ENCODE measurements at regions not wholly inside any gene's neighbourhood (a gene's known extent, or its start where the extent isn't known, plus 50 kb on each side); places are given as distances from the start of the nearest gene placed in this dataset.

DNA sequence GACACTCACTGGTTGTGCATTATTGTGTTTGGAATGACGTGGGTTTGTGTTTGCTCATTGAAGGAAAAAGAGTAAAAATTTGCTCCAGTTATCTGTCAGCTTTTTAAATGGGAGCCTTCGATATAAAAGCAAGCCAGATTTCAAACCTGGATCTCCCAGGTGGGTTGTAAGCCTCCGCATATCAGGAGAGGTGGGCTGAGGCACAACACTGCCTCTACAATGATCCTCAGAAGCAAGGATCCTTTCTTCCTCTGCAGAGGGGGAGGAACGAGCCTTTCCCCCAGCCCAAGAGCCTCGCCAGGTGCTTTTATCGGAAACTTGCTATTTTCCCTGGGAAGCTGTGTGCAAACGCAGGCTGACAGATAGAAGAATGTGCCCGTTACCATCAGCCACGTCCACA is 331.0 kb upstream of the MGMT start:
- H3F3A ChIP-seq (ENCODE audit: insufficient read depth, low read length), result no peaks in the 10 kb centered on the region
- TF ChIP-seq, protein P1, sequence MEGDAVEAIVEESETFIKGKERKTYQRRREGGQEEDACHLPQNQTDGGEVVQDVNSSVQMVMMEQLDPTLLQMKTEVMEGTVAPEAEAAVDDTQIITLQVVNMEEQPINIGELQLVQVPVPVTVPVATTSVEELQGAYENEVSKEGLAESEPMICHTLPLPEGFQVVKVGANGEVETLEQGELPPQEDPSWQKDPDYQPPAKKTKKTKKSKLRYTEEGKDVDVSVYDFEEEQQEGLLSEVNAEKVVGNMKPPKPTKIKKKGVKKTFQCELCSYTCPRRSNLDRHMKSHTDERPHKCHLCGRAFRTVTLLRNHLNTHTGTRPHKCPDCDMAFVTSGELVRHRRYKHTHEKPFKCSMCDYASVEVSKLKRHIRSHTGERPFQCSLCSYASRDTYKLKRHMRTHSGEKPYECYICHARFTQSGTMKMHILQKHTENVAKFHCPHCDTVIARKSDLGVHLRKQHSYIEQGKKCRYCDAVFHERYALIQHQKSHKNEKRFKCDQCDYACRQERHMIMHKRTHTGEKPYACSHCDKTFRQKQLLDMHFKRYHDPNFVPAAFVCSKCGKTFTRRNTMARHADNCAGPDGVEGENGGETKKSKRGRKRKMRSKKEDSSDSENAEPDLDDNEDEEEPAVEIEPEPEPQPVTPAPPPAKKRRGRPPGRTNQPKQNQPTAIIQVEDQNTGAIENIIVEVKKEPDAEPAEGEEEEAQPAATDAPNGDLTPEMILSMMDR (IDR thresholded peaks at IDR 0.05; ENCODE audit: low read length), result no peak
- no peak for TF ChIP-seq EZH2 (IDR thresholded peaks at IDR 0.05; ENCODE audit: borderline replicate concordance, low read length)
- H3K4me1 ChIP-seq (ENCODE audit: insufficient read depth, low read length, severe bottlenecking), result no peaks in the 10 kb centered on the region
- no peaks in the 10 kb centered on the region for H3K36me3 ChIP-seq (ENCODE audit: insufficient read depth, low read length)
- H2AFZ ChIP-seq (ENCODE audit: low read length), result no peak overlapping the region
- no peaks in the 10 kb centered on the region for H4K20me1 ChIP-seq (ENCODE audit: insufficient read depth, low read length)
- no peaks in the 10 kb centered on the region for H3K79me2 ChIP-seq (ENCODE audit: insufficient read depth, low read length)
- H3K27ac ChIP-seq (ENCODE audit: low read depth, low read length, poor library complexity, severe bottlenecking), result no peak overlapping the region
- H3K9me3 ChIP-seq (ENCODE audit: low read length), result no peaks in the 10 kb centered on the region
- H3K27me3 ChIP-seq (ENCODE audit: insufficient read depth, low read length), result no peaks in the 10 kb centered on the region; the same call in 1 of the 2 replicates
- H3K4me2 ChIP-seq (ENCODE audit: low read length), result no peak overlapping the region
- H3K9me2 ChIP-seq (ENCODE audit: low read depth, low read length), result no peaks in the 10 kb centered on the region
- no peak overlapping the region for H3K9ac ChIP-seq (ENCODE audit: low read length)
- no peak overlapping the region for H3K4me3 ChIP-seq (ENCODE audit: low read depth, low read length, poor library complexity, severe bottlenecking)

DNA sequence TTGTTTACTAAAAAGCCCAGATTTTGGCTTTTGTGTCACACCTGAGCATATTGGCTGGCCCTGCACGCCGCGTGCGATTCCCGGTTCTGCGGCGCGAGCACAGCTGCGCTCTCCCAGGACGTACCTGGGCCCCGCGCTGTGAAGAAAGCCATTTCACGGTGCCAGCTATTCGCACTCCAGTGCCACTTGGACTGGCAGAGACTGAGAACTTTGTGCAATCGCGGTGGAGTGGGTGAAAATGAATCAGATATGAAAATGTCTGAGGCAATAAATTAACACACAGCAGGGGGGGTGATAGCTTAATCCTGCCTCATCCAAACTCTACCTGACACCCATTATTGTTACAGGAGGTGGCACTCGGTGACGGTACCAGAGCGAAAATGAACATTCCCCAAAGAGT is 330.1 kb upstream of the MGMT start:
- TF ChIP-seq, protein P1 (IDR thresholded peaks at IDR 0.05; ENCODE audit: low read length), result no peak
- TF ChIP-seq EZH2 (IDR thresholded peaks at IDR 0.05; ENCODE audit: borderline replicate concordance, low read length), result no peak
- Histone ChIP-seq H3F3A (ENCODE audit: insufficient read depth, low read length) (no peaks in the 10 kb centered on the region), H3K4me2 (ENCODE audit: low read length) (no peak overlapping the region), H3K36me3 (ENCODE audit: insufficient read depth, low read length) (no peaks in the 10 kb centered on the region), H2AFZ (ENCODE audit: low read length) (no peak overlapping the region), H3K4me1 (ENCODE audit: insufficient read depth, low read length, severe bottlenecking) (no peaks in the 10 kb centered on the region), H3K9me2 (ENCODE audit: low read depth, low read length) (no peaks in the 10 kb centered on the region), H3K27ac (ENCODE audit: low read depth, low read length, poor library complexity, severe bottlenecking) (no peak overlapping the region), H3K4me3 (ENCODE audit: low read depth, low read length, poor library complexity, severe bottlenecking) (no peak overlapping the region), H3K79me2 (ENCODE audit: insufficient read depth, low read length) (no peaks in the 10 kb centered on the region), H3K9me3 (ENCODE audit: low read length) (no peaks in the 10 kb centered on the region), H3K9ac (ENCODE audit: low read length) (no peak overlapping the region), H3K27me3 (ENCODE audit: insufficient read depth, low read length) (no peaks in the 10 kb centered on the region; the same call in 1 of the 2 replicates), H4K20me1 (ENCODE audit: insufficient read depth, low read length) (no peaks in the 10 kb centered on the region)

DNA sequence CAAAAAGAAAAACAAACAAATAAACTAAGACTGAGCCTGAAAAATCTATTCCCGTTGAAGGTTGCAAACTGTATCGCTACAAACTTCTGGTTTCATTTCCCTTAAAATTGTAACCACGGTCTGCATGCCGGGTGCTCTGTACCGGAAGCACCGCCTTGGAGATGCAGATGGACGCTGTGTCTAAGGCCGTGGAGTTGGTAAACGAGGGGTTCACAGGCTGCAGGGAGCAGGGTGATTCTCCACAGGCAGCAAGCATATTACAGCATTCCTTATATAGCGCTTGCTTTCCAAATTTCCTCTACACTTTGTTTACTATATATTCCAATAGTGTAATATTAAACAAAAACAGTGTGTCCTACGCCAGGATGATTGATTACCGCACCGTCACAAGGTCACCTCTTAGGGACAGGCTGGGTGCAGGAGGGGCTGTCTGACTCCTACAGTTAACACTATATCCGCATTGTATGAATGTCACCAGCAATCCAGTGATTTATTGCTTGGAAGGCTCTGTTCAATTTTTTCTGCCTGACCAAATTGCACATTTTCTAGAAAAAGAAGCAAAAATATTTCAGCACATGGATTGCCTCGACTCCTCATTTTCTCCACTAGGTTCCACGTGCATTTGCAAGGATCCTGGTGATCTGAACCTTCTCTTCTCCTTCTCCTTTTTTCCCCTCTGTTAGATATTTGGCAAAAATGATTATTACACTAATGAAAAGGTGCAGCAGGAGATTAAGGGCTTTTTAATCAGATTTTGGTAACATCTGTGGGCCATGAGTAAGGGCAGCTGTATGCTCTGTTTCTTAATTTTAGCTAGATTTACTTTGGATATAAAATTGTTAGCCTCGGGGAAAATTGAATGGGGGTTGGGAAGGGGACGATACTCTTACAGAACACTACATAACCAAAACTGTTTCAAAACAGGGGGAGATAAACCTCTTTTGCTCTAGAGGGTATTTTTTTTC is 325.8 kb upstream of the MGMT start:
- Histone ChIP-seq H3K9me2 (ENCODE audit: low read depth, low read length) (no peaks in the 10 kb centered on the region), H3K79me2 (ENCODE audit: insufficient read depth, low read length) (no peaks in the 10 kb centered on the region), H4K20me1 (ENCODE audit: insufficient read depth, low read length) (no peaks in the 10 kb centered on the region), H3K36me3 (ENCODE audit: insufficient read depth, low read length) (no peaks in the 10 kb centered on the region), H2AFZ (ENCODE audit: low read length) (no peak overlapping the region), H3K9ac (ENCODE audit: low read length) (no peak overlapping the region), H3K4me2 (ENCODE audit: low read length) (no peak overlapping the region), H3K27ac (ENCODE audit: low read depth, low read length, poor library complexity, severe bottlenecking) (no peak overlapping the region), H3K4me3 (ENCODE audit: low read depth, low read length, poor library complexity, severe bottlenecking) (no peak overlapping the region), H3K27me3 (ENCODE audit: insufficient read depth, low read length) (no peaks in the 10 kb centered on the region), H3K4me1 (ENCODE audit: insufficient read depth, low read length, severe bottlenecking) (no peaks in the 10 kb centered on the region), H3K9me3 (ENCODE audit: low read length) (no peaks in the 10 kb centered on the region), H3F3A (ENCODE audit: insufficient read depth, low read length) (no peaks in the 10 kb centered on the region)
- TF ChIP-seq, protein P1 (IDR thresholded peaks at IDR 0.05; ENCODE audit: low read length), result no peak
- TF ChIP-seq EZH2 (IDR thresholded peaks at IDR 0.05; ENCODE audit: borderline replicate concordance, low read length), result no peak
